ENCODE measurements at regions not wholly inside any gene's neighbourhood (a gene's known extent, or its start where the extent isn't known, plus 50 kb on each side); places are given as distances from the start of the nearest gene placed in this dataset.

- TF ChIP-seq CTCF (IDR thresholded peaks at IDR 0.05; ENCODE audit: low read depth, low read length, missing control alignments): no peak
- in situ Hi-C loops (cut with HindIII; ENCODE audit: low sequenced_read_pairs): no loop called here
- no peak for DNase-seq (ENCODE audit: low read depth)
Measured at GRCh38 chr1:34520111-34520510, 234.7 kb upstream of the GJB5 start.

DNA sequence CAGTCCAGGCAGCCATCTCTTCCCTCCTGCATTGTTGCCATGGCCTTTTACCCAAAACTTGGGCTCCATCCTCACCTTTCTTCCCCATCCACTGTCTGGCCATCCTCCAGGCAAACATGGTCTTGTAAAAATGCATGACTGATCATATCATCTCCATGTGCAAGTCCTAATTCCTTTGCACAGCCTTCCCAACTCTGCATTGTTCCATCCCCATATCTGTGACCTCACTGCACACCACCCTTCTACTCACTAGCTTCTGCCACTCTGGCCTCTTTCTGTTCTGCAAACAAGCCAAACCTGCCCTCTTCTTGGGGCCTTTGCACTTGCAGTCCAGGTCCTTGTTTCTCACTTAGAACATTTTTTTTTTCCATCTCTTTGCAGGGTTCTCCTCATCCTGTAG lies 230.1 kb upstream of the GJB5 start:
- H3K4me3 ChIP-seq (ENCODE audit: low read depth, low read length): no peak overlapping the region
- no peak for DNase-seq (ENCODE audit: low read depth)
- TF ChIP-seq CTCF (IDR thresholded peaks at IDR 0.05; ENCODE audit: low read depth, low read length, missing control alignments): no peak
- in situ Hi-C loops (cut with HindIII; ENCODE audit: low sequenced_read_pairs): no loop called here

More at GRCh38 chr1:34520111-34520510, 234.7 kb upstream of the GJB5 start:
- no peak overlapping the region for H3K4me3 ChIP-seq (ENCODE audit: low read depth, low read length)

- TF ChIP-seq CTCF (IDR thresholded peaks at IDR 0.05; ENCODE audit: low read depth, low read length, missing control alignments): no peak
- in situ Hi-C loops (cut with HindIII; ENCODE audit: low sequenced_read_pairs): no loop called here
- H3K4me3 ChIP-seq (ENCODE audit: low read depth, low read length): no peak overlapping the region
- no peak for DNase-seq (ENCODE audit: low read depth)
Measured at GRCh38 chr1:34529935-34530859, 224.7 kb upstream of the GJB5 start.

GRCh38 chr1:34532113-34532512 lies 222.7 kb upstream of the GJB5 start:
- DNase-seq (ENCODE audit: low read depth): no peak
- no peak overlapping the region for H3K4me3 ChIP-seq (ENCODE audit: low read depth, low read length)
- in situ Hi-C loops (cut with HindIII; ENCODE audit: low sequenced_read_pairs): no loop called here
- TF ChIP-seq CTCF (IDR thresholded peaks at IDR 0.05; ENCODE audit: low read depth, low read length, missing control alignments): no peak

- no peak for DNase-seq (ENCODE audit: low read depth)
Measured at GRCh38 chr1:34538481-34538880, 216.4 kb upstream of the GJB5 start.

GRCh38 chr1:34547046-34547674 lies 207.7 kb upstream of the GJB5 start:
- no peak overlapping the region for H3K4me3 ChIP-seq (ENCODE audit: low read depth, low read length)
- in situ Hi-C loops (cut with HindIII; ENCODE audit: low sequenced_read_pairs): no loop called here
- TF ChIP-seq CTCF (IDR thresholded peaks at IDR 0.05; ENCODE audit: low read depth, low read length, missing control alignments): no peak
- DNase-seq (ENCODE audit: low read depth): no peak

More at GRCh38 chr1:34538481-34538880, 216.4 kb upstream of the GJB5 start:
- H3K4me3 ChIP-seq (ENCODE audit: low read depth, low read length): no peak overlapping the region
- in situ Hi-C loops (cut with HindIII; ENCODE audit: low sequenced_read_pairs): no loop called here
- no peak for TF ChIP-seq CTCF (IDR thresholded peaks at IDR 0.05; ENCODE audit: low read depth, low read length, missing control alignments)
